GM12878 (cell line): ENCODE measurements at regions not wholly inside any gene's neighbourhood (a gene's known extent, or its start where the extent isn't known, plus 50 kb on each side); places are given as distances from the start of the nearest gene placed in this dataset.

Experiments
- ATAC-seq: fragments of 200-7000 bp; cut with Tn5 transposase; 3 replicates; pipeline ENCODE4 v1.9.1; 2020; ENCODE audit warnings: mild to moderate bottlenecking, moderate library complexity
- BruUV-seq: library from RNA; stranded (reverse); fragments of 400-500 nt; replicated peaks from 2 replicates; lab custom pipeline; 2021; lab: Mats Ljungman, UMichigan
- CTCF ChIA-PET: fragments of 300-600 bp; sonication (Branson Sonifier 250); formaldehyde crosslinking; extraction: SDS; loops from one replicate; lab custom pipeline; 2021; ENCODE audit warnings: inconsistent platforms; lab: Yijun Ruan, JAX
- POLR2A ChIA-PET: fragments of 350-600 bp; formaldehyde crosslinking; extraction: SDS; loops from one replicate; lab custom pipeline; 2021; ENCODE audit warnings: inconsistent platforms; lab: Charles Lee
- RAD21 ChIA-PET: fragments of 300-600 bp; sonication (Branson Sonifier 250); formaldehyde crosslinking; loops from one replicate; lab custom pipeline; 2023; ENCODE audit warnings: antibody characterized with exemption; ENCODE audit not compliant: unreplicated experiment; lab: Charles Lee
- SMC1A ChIA-PET: fragments of 300-600 bp; sonication (Branson Sonifier 250); formaldehyde crosslinking; loops from one replicate; lab custom pipeline; 2023; ENCODE audit not compliant: unreplicated experiment, uncharacterized antibody; lab: Charles Lee
- DNase-seq: peaks from one replicate; pipeline ENCODE4 v3.0.0-alpha.2; 2011; ENCODE audit warnings: low read depth, low spot score
- FAIRE-seq: peaks from 3 replicates; lab custom pipeline; 2011; peaks lifted over from hg19 to GRCh38; lab: Jason Lieb, UNC
- H2AFZ ChIP-seq: 2 replicates; pipeline ENCODE4 v1.6.0; 2011; ENCODE audit warnings: low read depth, low read length, control low read depth; ENCODE audit not compliant: control insufficient read depth
- H3K27ac ChIP-seq: 2 replicates; pipeline ENCODE4 v1.5.1; 2011; ENCODE audit warnings: control low read depth; ENCODE audit not compliant: control insufficient read depth, insufficient read depth
- H3K27me3 ChIP-seq, 2 experiments: replicated peaks in 1 of 2; 2 replicates each; pipeline versions ENCODE4 v1.6.0 to v1.6.1; 2011; ENCODE audit warnings: low read length in 1 of 2; ENCODE audit not compliant: control insufficient read depth in 2 of 2, insufficient read depth in 2 of 2
- H3K36me3 ChIP-seq, 2 experiments: 2 replicates each; pipeline ENCODE4 v1.5.1; 2011; ENCODE audit warnings: low read length in 1 of 2; ENCODE audit not compliant: control insufficient read depth in 2 of 2, insufficient read depth in 2 of 2
- H3K4me1 ChIP-seq: 2 replicates; pipeline ENCODE4 v1.6.1; 2011; ENCODE audit warnings: mild to moderate bottlenecking, low read length, moderate library complexity, mixed read lengths; ENCODE audit not compliant: control insufficient read depth, insufficient read depth
- H3K4me2 ChIP-seq: 2 replicates; pipeline ENCODE4 v1.6.0; 2011; ENCODE audit warnings: control low read depth; ENCODE audit not compliant: control insufficient read depth, insufficient read depth
- H3K4me3 ChIP-seq: fragments of 200-600 bp; sonication (generic); 2 replicates; pipeline ENCODE4 v1.5.1; 2016
- H3K79me2 ChIP-seq: 2 replicates; pipeline ENCODE4 v1.6.0; 2011; ENCODE audit warnings: low read length; ENCODE audit not compliant: control insufficient read depth, insufficient read depth
- H3K9ac ChIP-seq: 2 replicates; pipeline ENCODE4 v1.8.0; 2011; ENCODE audit warnings: low read length, control low read depth, mixed read lengths; ENCODE audit not compliant: control insufficient read depth, insufficient read depth
- H3K9me3 ChIP-seq: replicated peaks from 3 replicates; pipeline ENCODE4 v1.5.1; 2011; ENCODE audit warnings: mild to moderate bottlenecking, low read length; ENCODE audit not compliant: control insufficient read depth, insufficient read depth
- H4K20me1 ChIP-seq: 2 replicates; pipeline ENCODE4 v1.6.0; 2011; ENCODE audit not compliant: control insufficient read depth, insufficient read depth
- ATF3 ChIP-seq: IDR thresholded peaks from 2 replicates; pipeline ENCODE4 v1.6.1; 2011; ENCODE audit warnings: low read depth, mild to moderate bottlenecking, low read length, moderate library complexity, borderline replicate concordance; ENCODE audit errors: extremely low read depth
- BHLHE40 ChIP-seq, 2 experiments: fragments of 450-650 bp in 1 of 2; IDR thresholded peaks; 2 replicates each; pipeline ENCODE4 v1.6.1; 2011 to 2017; ENCODE audit warnings: low read depth in 2 of 2, borderline replicate concordance in 1 of 2, improper control_type of control experiment in 1 of 2, low read length in 1 of 2, mild to moderate bottlenecking in 1 of 2
- BMI1 ChIP-seq: fragments of 450-650 bp; IDR thresholded peaks from 2 replicates; pipeline ENCODE4 v1.6.1; 2016; ENCODE audit warnings: mild to moderate bottlenecking, moderate library complexity, borderline replicate concordance
- BRCA1 ChIP-seq: IDR thresholded peaks from 2 replicates; pipeline ENCODE4 v1.6.1; 2011; ENCODE audit warnings: low read depth, low read length, improper control_type of control experiment
- CBX3 ChIP-seq: fragments of 200-600 bp; sonication (generic); IDR thresholded peaks from 2 replicates; pipeline ENCODE4 v1.6.1; 2016; ENCODE audit warnings: low read depth, borderline replicate concordance
- CEBPB ChIP-seq, 2 experiments: fragments of 150-350 bp in 1 of 2; IDR thresholded peaks; 2 replicates each; pipeline ENCODE4 v1.6.1; 2012 to 2014; ENCODE audit warnings: low read depth in 2 of 2, low read length in 2 of 2, borderline replicate concordance in 1 of 2, inconsistent platforms in 1 of 2
- ESRRA ChIP-seq: IDR thresholded peaks from 2 replicates; pipeline ENCODE4 v1.6.1; 2012; ENCODE audit warnings: mild to moderate bottlenecking, low read length, improper control_type of control experiment
- FOXM1 ChIP-seq: IDR thresholded peaks from 2 replicates; pipeline ENCODE4 v1.6.1; 2012; ENCODE audit warnings: low read depth, mild to moderate bottlenecking, inconsistent platforms, low read length, moderate library complexity
- HCFC1 ChIP-seq: fragments of 150-350 bp; IDR thresholded peaks from 2 replicates; pipeline ENCODE4 v1.6.1; 2014; ENCODE audit warnings: low read length
- HDGF ChIP-seq: fragments of 450-650 bp; IDR thresholded peaks from 2 replicates; pipeline ENCODE4 v1.6.1; 2016; ENCODE audit warnings: antibody characterized with exemption
- POLR2A ChIP-seq: IDR thresholded peaks from 2 replicates; pipeline ENCODE4 v1.6.1; 2011; ENCODE audit warnings: low read depth, mild to moderate bottlenecking, low read length
- RAD21 ChIP-seq: IDR thresholded peaks from 2 replicates; pipeline ENCODE4 v1.6.1; 2011; ENCODE audit warnings: mild to moderate bottlenecking, low read depth, low read length, moderate library complexity; ENCODE audit not compliant: insufficient read depth
- RAD51 ChIP-seq: fragments of 450-650 bp; IDR thresholded peaks from 2 replicates; pipeline ENCODE4 v1.6.1; 2016; ENCODE audit warnings: moderate library complexity, mild to moderate bottlenecking, inconsistent platforms
- SPI1 ChIP-seq: IDR thresholded peaks from 2 replicates; pipeline ENCODE4 v1.6.1; 2011; ENCODE audit warnings: low read depth, mild to moderate bottlenecking, low read length, moderate library complexity, borderline replicate concordance; ENCODE audit not compliant: insufficient read depth
- SUPT20H ChIP-seq: IDR thresholded peaks from 2 replicates; pipeline ENCODE4 v1.6.1; 2011; ENCODE audit warnings: low read depth, mild to moderate bottlenecking, low read length, moderate library complexity, borderline replicate concordance; ENCODE audit not compliant: control insufficient read depth
- ZNF622 ChIP-seq: fragments of 450-650 bp; IDR thresholded peaks from 2 replicates; pipeline ENCODE4 v1.6.1; 2017; ENCODE audit warnings: mild to moderate bottlenecking, inconsistent platforms
- WGBS: methylation state at CpG from one replicate; pipeline ENCODE4 v1.1.6; 2016; ENCODE audit warnings: low lambda C conversion rate; ENCODE audit not compliant: insufficient replicate concordance, insufficient coverage; ENCODE audit errors: missing lambda C conversion rate; 5-methylcytosine and 5-hydroxymethylcytosine counted together
- in situ Hi-C: fragments of 300-500 bp; cut with MboI; formaldehyde crosslinking; loops from 9 replicates; pipeline ENCODE4 v1.14.3; 2018; ENCODE audit warnings: mixed read lengths
- intact Hi-C: fragments of 100-400 bp; cut with micrococcal nuclease; formaldehyde crosslinking; loops from one replicate; pipeline ENCODE4 v1.14.2; 2022; ENCODE audit not compliant: unreplicated experiment
- TF ChIP-seq, protein P1 (sequence below): fragments of 450-650 bp; IDR thresholded peaks from 2 replicates; pipeline ENCODE4 v1.6.1; 2016; ENCODE audit warnings: mild to moderate bottlenecking
- TF ChIP-seq, protein P2 (sequence below): IDR thresholded peaks from 2 replicates; pipeline ENCODE4 v1.6.1; 2012; ENCODE audit warnings: mild to moderate bottlenecking, low read depth, low read length

GRCh38 chr6:105936972-105937371 is 149.2 kb upstream of the PRDM1 start:
- no peak overlapping the region for H3K4me2 ChIP-seq
- no TSS peak for BruUV-seq
- no peaks in the 10 kb centered on the region for H4K20me1 ChIP-seq
- H2AFZ ChIP-seq: no peak overlapping the region
- no peaks in the 10 kb centered on the region for H3K79me2 ChIP-seq
- no peaks in the 10 kb centered on the region for H3K4me1 ChIP-seq
- FAIRE-seq (no peak), DNase-seq (no peak), ATAC-seq (no peak)
- no peaks in the 10 kb centered on the region for H3K36me3 ChIP-seq
- ChIA-PET SMC1A (no interaction called here), POLR2A (no interaction called here), CTCF (interaction anchor here (1.4 kb wide), 1 partner anchor 45 kb away, joined by 3 read pairs; no protein-coding TSS in a partner anchor), RAD21 (no interaction called here)
- no peaks in the 10 kb centered on the region for H3K9me3 ChIP-seq
- intact Hi-C loops (no loop called here), in situ Hi-C loops (no loop called here)
- WGBS: 3% methylated on average over 2 of the region's 2 CpGs
- no peak overlapping the region for H3K9ac ChIP-seq
- no peak overlapping the region for H3K27ac ChIP-seq
- peaks cover 0 to 1% of the 10 kb centered on the region in 2 experiments; a peak in 2 of 4 replicates for H3K27me3 ChIP-seq
- no peak overlapping the region for H3K4me3 ChIP-seq
- TF ChIP-seq HCFC1 (no peak), CBX3 (no peak), ESRRA (no peak), POLR2A (no peak), RAD51 (no peak), FOXM1 (no peak), BHLHE40 (IDR thresholded peaks at IDR 0.05; ENCODE audit: borderline replicate concordance in 1 of 2, low read depth in 2 of 2, low read length in 1 of 2) (no peak), BMI1 (no peak), CEBPB (IDR thresholded peaks at IDR 0.05; ENCODE audit: borderline replicate concordance in 1 of 2, low read depth in 2 of 2, low read length in 2 of 2) (no peak), SUPT20H (no peak), BRCA1 (no peak), SPI1 (no peak), RAD21 (no peak), ATF3 (no peak), ZNF622 (no peak), HDGF (no peak)
- TF ChIP-seq, protein P1, sequence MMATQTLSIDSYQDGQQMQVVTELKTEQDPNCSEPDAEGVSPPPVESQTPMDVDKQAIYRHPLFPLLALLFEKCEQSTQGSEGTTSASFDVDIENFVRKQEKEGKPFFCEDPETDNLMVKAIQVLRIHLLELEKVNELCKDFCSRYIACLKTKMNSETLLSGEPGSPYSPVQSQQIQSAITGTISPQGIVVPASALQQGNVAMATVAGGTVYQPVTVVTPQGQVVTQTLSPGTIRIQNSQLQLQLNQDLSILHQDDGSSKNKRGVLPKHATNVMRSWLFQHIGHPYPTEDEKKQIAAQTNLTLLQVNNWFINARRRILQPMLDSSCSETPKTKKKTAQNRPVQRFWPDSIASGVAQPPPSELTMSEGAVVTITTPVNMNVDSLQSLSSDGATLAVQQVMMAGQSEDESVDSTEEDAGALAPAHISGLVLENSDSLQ: no peak
- TF ChIP-seq, protein P2, sequence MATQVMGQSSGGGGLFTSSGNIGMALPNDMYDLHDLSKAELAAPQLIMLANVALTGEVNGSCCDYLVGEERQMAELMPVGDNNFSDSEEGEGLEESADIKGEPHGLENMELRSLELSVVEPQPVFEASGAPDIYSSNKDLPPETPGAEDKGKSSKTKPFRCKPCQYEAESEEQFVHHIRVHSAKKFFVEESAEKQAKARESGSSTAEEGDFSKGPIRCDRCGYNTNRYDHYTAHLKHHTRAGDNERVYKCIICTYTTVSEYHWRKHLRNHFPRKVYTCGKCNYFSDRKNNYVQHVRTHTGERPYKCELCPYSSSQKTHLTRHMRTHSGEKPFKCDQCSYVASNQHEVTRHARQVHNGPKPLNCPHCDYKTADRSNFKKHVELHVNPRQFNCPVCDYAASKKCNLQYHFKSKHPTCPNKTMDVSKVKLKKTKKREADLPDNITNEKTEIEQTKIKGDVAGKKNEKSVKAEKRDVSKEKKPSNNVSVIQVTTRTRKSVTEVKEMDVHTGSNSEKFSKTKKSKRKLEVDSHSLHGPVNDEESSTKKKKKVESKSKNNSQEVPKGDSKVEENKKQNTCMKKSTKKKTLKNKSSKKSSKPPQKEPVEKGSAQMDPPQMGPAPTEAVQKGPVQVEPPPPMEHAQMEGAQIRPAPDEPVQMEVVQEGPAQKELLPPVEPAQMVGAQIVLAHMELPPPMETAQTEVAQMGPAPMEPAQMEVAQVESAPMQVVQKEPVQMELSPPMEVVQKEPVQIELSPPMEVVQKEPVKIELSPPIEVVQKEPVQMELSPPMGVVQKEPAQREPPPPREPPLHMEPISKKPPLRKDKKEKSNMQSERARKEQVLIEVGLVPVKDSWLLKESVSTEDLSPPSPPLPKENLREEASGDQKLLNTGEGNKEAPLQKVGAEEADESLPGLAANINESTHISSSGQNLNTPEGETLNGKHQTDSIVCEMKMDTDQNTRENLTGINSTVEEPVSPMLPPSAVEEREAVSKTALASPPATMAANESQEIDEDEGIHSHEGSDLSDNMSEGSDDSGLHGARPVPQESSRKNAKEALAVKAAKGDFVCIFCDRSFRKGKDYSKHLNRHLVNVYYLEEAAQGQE: no peak
